Endothelial cell of umbilical vein (primary cell): ENCODE measurements at regions not wholly inside any gene's neighbourhood (a gene's known extent, or its start where the extent isn't known, plus 50 kb on each side); places are given as distances from the start of the nearest gene placed in this dataset.

Source experiments
- BruUV-seq: library from RNA; stranded (reverse); fragments of 400-500 nt; replicated peaks from 2 replicates; lab custom pipeline; 2021; lab: Mats Ljungman, UMichigan
- CTCF ChIA-PET: fragments of 300-600, 350-600 bp; sonication (Branson Sonifier 250); formaldehyde crosslinking; loops from one replicate; lab custom pipeline; 2021; ENCODE audit warnings: antibody characterized with exemption, inconsistent platforms; lab: Charles Lee
- POLR2A ChIA-PET: fragments of 300-600, 350-600 bp; sonication (Branson Sonifier 250); formaldehyde crosslinking; loops from one replicate; lab custom pipeline; 2021; ENCODE audit warnings: antibody characterized with exemption, inconsistent platforms; lab: Charles Lee
- DNase-seq: peaks from one replicate; pipeline ENCODE4 v3.0.0-alpha.2; 2011; ENCODE audit warnings: low read depth, low spot score
- FAIRE-seq: peaks from 2 replicates; lab custom pipeline; 2011; peaks lifted over from hg19 to GRCh38; lab: Jason Lieb, UNC
- H2AFZ ChIP-seq: 2 replicates; pipeline ENCODE4 v1.6.0; 2012; ENCODE audit warnings: low read depth, low read length, control low read depth, inconsistent platforms
- H3K27ac ChIP-seq: 2 replicates; pipeline ENCODE4 v1.5.1; 2011; ENCODE audit warnings: low read depth, mild to moderate bottlenecking, control low read depth, low read length, moderate library complexity; ENCODE audit not compliant: insufficient read depth
- H3K27me3 ChIP-seq, 2 experiments: 2 replicates each; pipeline versions ENCODE4 v1.6.0 to v1.6.1; 2011; ENCODE audit warnings: low read length in 2 of 2, mixed read lengths in 1 of 2; ENCODE audit not compliant: control insufficient read depth in 2 of 2, insufficient read depth in 2 of 2
- H3K36me3 ChIP-seq, 2 experiments: 2 replicates in 1 of 2; 3 replicates in 1 of 2; pipeline ENCODE4 v1.5.1; 2011; ENCODE audit warnings: low read length in 2 of 2, mild to moderate bottlenecking in 1 of 2, moderate library complexity in 1 of 2; ENCODE audit not compliant: control insufficient read depth in 2 of 2, insufficient read depth in 2 of 2; ENCODE audit errors: extremely low read depth in 1 of 2
- H3K4me1 ChIP-seq: 3 replicates; pipeline ENCODE4 v1.5.1; 2011; ENCODE audit warnings: mild to moderate bottlenecking, low read length; ENCODE audit not compliant: control insufficient read depth, insufficient read depth; ENCODE audit errors: extremely low read depth
- H3K4me2 ChIP-seq: 2 replicates; pipeline ENCODE4 v1.6.1; 2011; ENCODE audit warnings: low read length, control low read depth, mixed read lengths; ENCODE audit not compliant: insufficient read depth
- H3K4me3 ChIP-seq, 3 experiments: fragments of 200-600 bp in 1 of 3; sonication (generic), shearing (Covaris generic) in 1 of 3; replicated peaks in 1 of 3; 2 replicates each; pipeline ENCODE4 v1.5.1; 2011 to 2016; ENCODE audit warnings: control low read depth in 3 of 3, low read length in 3 of 3, mild to moderate bottlenecking in 2 of 3, inconsistent platforms in 1 of 3, low read depth in 1 of 3, moderate library complexity in 1 of 3; ENCODE audit not compliant: insufficient read depth in 1 of 3
- H3K79me2 ChIP-seq: 2 replicates; pipeline ENCODE4 v1.6.0; 2012; ENCODE audit warnings: low read length, inconsistent platforms; ENCODE audit not compliant: control insufficient read depth, insufficient read depth
- H3K9ac ChIP-seq: replicated peaks from 2 replicates; pipeline ENCODE3; 2011; ENCODE audit warnings: low read length, control low read depth; ENCODE audit not compliant: insufficient read depth; ENCODE audit errors: extremely low read depth
- H3K9me1 ChIP-seq: replicated peaks from 3 replicates; pipeline ENCODE4 v1.6.0; 2011; ENCODE audit warnings: mild to moderate bottlenecking, low read length; ENCODE audit not compliant: control insufficient read depth, insufficient read depth; ENCODE audit errors: extremely low read depth
- H3K9me3 ChIP-seq: replicated peaks from 2 replicates; pipeline ENCODE4 v1.5.1; 2012; ENCODE audit warnings: low read length, inconsistent platforms; ENCODE audit not compliant: control insufficient read depth, insufficient read depth
- H4K20me1 ChIP-seq: replicated peaks from 2 replicates; pipeline ENCODE3; 2011; ENCODE audit warnings: mild to moderate bottlenecking, low read length; ENCODE audit not compliant: control insufficient read depth, insufficient read depth; ENCODE audit errors: extremely low read depth
- EZH2 ChIP-seq: IDR thresholded peaks from 2 replicates; pipeline ENCODE4 v1.6.1; 2012; ENCODE audit warnings: borderline replicate concordance, low read depth, mild to moderate bottlenecking, moderate library complexity, low read length, inconsistent platforms; ENCODE audit not compliant: severe bottlenecking
- FOS ChIP-seq: IDR thresholded peaks from 2 replicates; pipeline ENCODE4 v1.6.1; 2011; ENCODE audit warnings: mild to moderate bottlenecking, low read length, moderate library complexity, borderline replicate concordance; ENCODE audit not compliant: insufficient read depth
- GATA2 ChIP-seq: IDR thresholded peaks from 2 replicates; pipeline ENCODE4 v1.7.0; 2011; ENCODE audit warnings: low read depth, mild to moderate bottlenecking, moderate library complexity, mixed read lengths, low read length; ENCODE audit not compliant: insufficient read length, insufficient read depth
- JUN ChIP-seq: IDR thresholded peaks from 2 replicates; pipeline ENCODE4 v1.6.1; 2011; ENCODE audit warnings: borderline replicate concordance, low read depth; ENCODE audit not compliant: insufficient read length, insufficient read depth
- POLR2A ChIP-seq: IDR thresholded peaks from 2 replicates; pipeline ENCODE4 v1.6.1; 2012; ENCODE audit warnings: low read depth, mild to moderate bottlenecking, control low read depth, low read length
- dilution Hi-C: fragments of 300-500 bp; cut with MboI; formaldehyde crosslinking; loops from one replicate; pipeline ENCODE4 v1.15.0; 2019; ENCODE audit warnings: low sequenced_read_pairs; ENCODE audit not compliant: extremely low pct_ligation_motif_present
- intact Hi-C: fragments of 100-400 bp; cut with micrococcal nuclease; formaldehyde crosslinking; loops from one replicate; pipeline ENCODE4 v1.10.0; 2022
- TF ChIP-seq, protein P1 (sequence below): IDR thresholded peaks from 2 replicates; pipeline ENCODE4 v1.6.1; 2011; ENCODE audit not compliant: insufficient read depth, insufficient read length

DNA sequence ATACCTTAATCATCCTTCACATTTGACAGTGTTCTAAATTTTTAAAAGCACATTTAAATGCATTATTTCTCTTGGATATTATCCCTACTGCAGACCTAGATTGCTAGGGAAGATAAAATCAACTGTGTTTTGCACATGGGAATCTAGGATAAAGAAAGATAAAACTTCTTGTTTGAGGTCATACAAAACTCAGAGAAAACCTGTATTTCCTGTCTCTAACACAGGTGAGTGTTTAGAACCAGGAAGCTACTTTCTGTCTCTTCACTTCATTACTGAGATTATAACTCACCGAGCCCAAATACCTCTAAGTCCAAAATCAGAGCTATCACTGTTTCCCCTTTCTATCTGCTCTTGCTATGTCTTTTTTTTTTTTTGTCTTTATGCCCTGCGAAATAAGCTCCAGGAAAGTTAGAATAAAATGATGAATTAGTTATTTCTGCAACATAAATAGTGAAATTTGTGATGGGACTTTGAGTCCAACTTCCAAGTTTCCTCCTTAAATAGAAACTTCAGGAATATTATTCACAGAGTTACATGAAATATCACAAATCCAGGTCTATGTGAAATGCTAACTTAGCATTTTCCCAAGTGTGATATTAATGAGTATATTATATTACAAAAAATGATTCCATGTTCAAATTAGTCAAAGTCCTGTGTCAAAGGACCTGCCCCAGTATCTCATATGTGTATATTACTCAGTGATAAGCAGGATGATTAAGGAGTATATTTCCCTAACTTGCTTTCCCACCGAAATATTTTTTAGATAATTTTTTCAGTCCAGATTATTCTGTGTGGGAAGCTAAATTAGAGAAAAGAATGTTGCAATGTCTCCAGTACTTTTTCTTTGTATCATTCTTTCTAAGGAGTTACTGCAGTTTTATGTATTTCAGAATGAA lies 226.4 kb downstream of the PLA2G4A start:
- Histone ChIP-seq H3K36me3 (no peaks in the 10 kb centered on the region), H4K20me1 (no peaks in the 10 kb centered on the region), H3K4me3 (no peak overlapping the region), H3K4me1 (no peaks in the 10 kb centered on the region), H3K9me3 (no peaks in the 10 kb centered on the region), H3K27ac (no peak overlapping the region), H3K79me2 (no peaks in the 10 kb centered on the region), H3K9me1 (no peaks in the 10 kb centered on the region), H3K9ac (no peak overlapping the region), H2AFZ (no peak overlapping the region), H3K27me3 (no peaks in the 10 kb centered on the region), H3K4me2 (no peak overlapping the region)
- FAIRE-seq (no peak), DNase-seq (no peak)
- no peak for TF ChIP-seq JUN
- no peak for TF ChIP-seq POLR2A
- TF ChIP-seq GATA2 = no peak
- TF ChIP-seq FOS = no peak
- no peak for TF ChIP-seq EZH2
- TF ChIP-seq, protein P1, sequence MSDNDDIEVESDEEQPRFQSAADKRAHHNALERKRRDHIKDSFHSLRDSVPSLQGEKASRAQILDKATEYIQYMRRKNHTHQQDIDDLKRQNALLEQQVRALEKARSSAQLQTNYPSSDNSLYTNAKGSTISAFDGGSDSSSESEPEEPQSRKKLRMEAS = no peak
- no TSS peak for BruUV-seq
- ChIA-PET POLR2A (interaction anchor here (0.6 kb wide), 1 partner anchor 1294 kb away, joined by 3 read pairs; no protein-coding TSS in a partner anchor), CTCF (interaction anchor here (0.8 to 1.8 kb wide), 4 partner anchors 8 to 873 kb away, joined by 3 to 5 read pairs (median 4); no protein-coding TSS in a partner anchor)
- dilution Hi-C loops (no loop called here), intact Hi-C loops (loop anchor here (10.0 kb wide), 2 partner anchors 330 to 870 kb away; no protein-coding TSS in a partner anchor)
